Neural cell (in vitro differentiated cells): ENCODE measurements at regions not wholly inside any gene's neighbourhood (a gene's known extent, or its start where the extent isn't known, plus 50 kb on each side); places are given as distances from the start of the nearest gene placed in this dataset.

Experiments
- H2AFZ ChIP-seq: fragments of 200-600, 300-800 bp; sonication (generic), shearing (Covaris generic); 2 replicates; pipeline ENCODE4 v1.6.0; 2014; ENCODE audit warnings: low read depth, mild to moderate bottlenecking, antibody characterized with exemption, low read length, moderate library complexity
- H3F3A ChIP-seq: fragments of 200-600 bp; shearing (Covaris generic); 2 replicates; pipeline ENCODE4 v1.6.1; 2016; ENCODE audit warnings: mild to moderate bottlenecking, moderate library complexity, mixed read lengths, antibody characterized with exemption, low read length; ENCODE audit not compliant: insufficient read depth, poor library complexity, severe bottlenecking
- H3K27ac ChIP-seq: fragments of 200-600, 300-800 bp; sonication (generic), shearing (Covaris generic); 2 replicates; pipeline ENCODE4 v1.5.1; 2014; ENCODE audit warnings: mild to moderate bottlenecking, low read length, moderate library complexity
- H3K27me3 ChIP-seq: fragments of 300-800, 200-600 bp; sonication (generic), shearing (Covaris generic); 2 replicates; pipeline ENCODE4 v1.6.0; 2014; ENCODE audit warnings: mild to moderate bottlenecking, low read depth, low read length, moderate library complexity; ENCODE audit not compliant: insufficient read depth
- H3K36me3 ChIP-seq: fragments of 300-800, 200-600 bp; sonication (generic), shearing (Covaris generic); 2 replicates; pipeline ENCODE4 v1.5.1; 2014; ENCODE audit warnings: mild to moderate bottlenecking, antibody characterized with exemption, low read length, moderate library complexity; ENCODE audit not compliant: insufficient read depth
- H3K4me2 ChIP-seq: fragments of 300-800, 200-600 bp; sonication (generic), shearing (Covaris generic); 2 replicates; pipeline ENCODE4 v1.6.0; 2014; ENCODE audit warnings: mild to moderate bottlenecking, low read length
- H3K4me3 ChIP-seq: fragments of 300-800, 200-600 bp; sonication (generic), shearing (Covaris generic); 2 replicates; pipeline ENCODE4 v1.5.1; 2014; ENCODE audit warnings: mild to moderate bottlenecking, low read length, moderate library complexity
- H3K79me2 ChIP-seq: fragments of 200-600 bp; shearing (Covaris generic); replicated peaks from 2 replicates; pipeline ENCODE4 v1.6.0; 2014; ENCODE audit warnings: mild to moderate bottlenecking, low read length, moderate library complexity; ENCODE audit not compliant: insufficient read depth
- H3K9ac ChIP-seq: fragments of 300-800, 200-600 bp; sonication (generic), shearing (Covaris generic); 2 replicates; pipeline ENCODE4 v1.6.1; 2016; ENCODE audit warnings: mild to moderate bottlenecking, low read length, mixed read lengths
- H3K9me2 ChIP-seq: fragments of 200-600 bp; shearing (Covaris generic); 2 replicates; pipeline ENCODE4 v1.6.1; 2016; ENCODE audit warnings: mild to moderate bottlenecking, low read length, mixed read lengths; ENCODE audit not compliant: insufficient read depth
- H3K9me3 ChIP-seq: fragments of 200-600, 300-800 bp; sonication (generic), shearing (Covaris generic); 2 replicates; pipeline ENCODE4 v1.6.1; 2016; ENCODE audit warnings: mild to moderate bottlenecking, mixed run types, low read length, moderate library complexity, mixed read lengths
- H4K20me1 ChIP-seq: fragments of 200-600 bp; shearing (Covaris generic); 2 replicates; pipeline ENCODE4 v1.6.1; 2016; ENCODE audit warnings: mild to moderate bottlenecking, mixed run types; ENCODE audit not compliant: insufficient read depth
- EP300 ChIP-seq: fragments of 450-650 bp; conservative IDR thresholded peaks from 2 replicates; pipeline ENCODE4 v1.6.1; 2014; ENCODE audit warnings: antibody characterized with exemption, mild to moderate bottlenecking, moderate library complexity; ENCODE audit not compliant: poor library complexity, severe bottlenecking
- EZH2 ChIP-seq: fragments of 200-600, 300-800 bp; shearing (Covaris generic), sonication (generic); IDR thresholded peaks from 2 replicates; pipeline ENCODE4 v1.6.1; 2014; ENCODE audit warnings: antibody characterized with exemption, low read length, borderline replicate concordance, mild to moderate bottlenecking; ENCODE audit not compliant: insufficient read depth, poor library complexity, severe bottlenecking
- MXI1 ChIP-seq: fragments of 450-650 bp; conservative IDR thresholded peaks from 2 replicates; pipeline ENCODE4 v1.6.1; 2014; ENCODE audit warnings: antibody characterized with exemption, mild to moderate bottlenecking; ENCODE audit not compliant: poor library complexity, severe bottlenecking
- POLR2AphosphoS5 ChIP-seq: IDR thresholded peaks from 2 replicates; pipeline ENCODE4 v1.6.1; 2012
- RAD21 ChIP-seq: fragments of 450-650 bp; conservative IDR thresholded peaks from 2 replicates; pipeline ENCODE4 v1.6.1; 2014; ENCODE audit warnings: antibody characterized with exemption, mild to moderate bottlenecking, moderate library complexity
- SMC3 ChIP-seq: fragments of 450-650 bp; conservative IDR thresholded peaks from 2 replicates; pipeline ENCODE4 v1.6.1; 2014; ENCODE audit warnings: antibody characterized with exemption, mild to moderate bottlenecking, moderate library complexity; ENCODE audit not compliant: poor library complexity
- TAF1 ChIP-seq: IDR thresholded peaks from 2 replicates; pipeline ENCODE4 v1.6.1; 2012; ENCODE audit warnings: low read depth
- TF ChIP-seq, protein P1 (sequence below): fragments of 450-650 bp; IDR thresholded peaks from 2 replicates; pipeline ENCODE4 v1.5.1; 2014; ENCODE audit warnings: antibody characterized with exemption, mild to moderate bottlenecking, moderate library complexity; ENCODE audit not compliant: poor library complexity, severe bottlenecking
- TF ChIP-seq, protein P2 (sequence below): IDR thresholded peaks from 2 replicates; pipeline ENCODE4 v1.6.1; 2012; ENCODE audit warnings: borderline replicate concordance

DNA sequence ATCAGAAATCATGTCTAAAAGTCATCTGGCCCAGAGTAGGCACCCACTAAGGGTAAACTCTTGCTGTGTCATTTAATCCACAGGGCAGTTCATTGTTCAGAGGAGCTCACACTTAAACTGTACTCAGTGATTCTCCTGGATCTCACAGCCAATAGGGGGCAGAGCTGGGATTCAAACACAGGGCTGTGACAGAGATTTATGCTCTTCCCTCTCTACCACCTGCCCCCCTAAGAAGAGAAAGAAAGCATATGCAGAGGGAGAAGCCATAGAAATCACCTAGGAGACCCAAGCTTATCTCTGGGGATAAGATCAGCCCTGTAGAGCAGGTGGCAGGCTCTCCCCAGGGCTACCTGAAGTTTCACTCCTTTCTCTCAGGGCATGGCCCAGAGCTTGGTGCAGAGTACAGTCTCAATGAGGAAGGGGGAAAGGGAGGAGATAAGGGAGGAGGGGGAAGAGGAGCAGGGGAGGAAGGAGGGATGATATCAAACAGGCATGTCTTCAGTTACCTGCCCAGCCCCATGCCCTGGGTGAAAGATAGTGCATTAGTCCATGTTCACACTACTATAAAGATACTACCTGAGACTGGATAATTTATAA, 51.8 kb upstream of the ADPGK start:
- no peaks in the 10 kb centered on the region for H3K9me2 ChIP-seq
- H3K4me3 ChIP-seq = no peak overlapping the region
- no peaks in the 10 kb centered on the region for H3K36me3 ChIP-seq
- H3K9ac ChIP-seq = no peak overlapping the region
- no peak overlapping the region for H3K27ac ChIP-seq
- no peaks in the 10 kb centered on the region for H3K9me3 ChIP-seq
- H3K4me2 ChIP-seq = no peak overlapping the region
- H3K27me3 ChIP-seq = no peaks in the 10 kb centered on the region
- H4K20me1 ChIP-seq = no peaks in the 10 kb centered on the region
- H2AFZ ChIP-seq = no peak overlapping the region
- no peaks in the 10 kb centered on the region for H3K79me2 ChIP-seq
- no peaks in the 10 kb centered on the region for H3F3A ChIP-seq
- TF ChIP-seq EZH2 = no peak
- TF ChIP-seq MXI1 = no peak
- no peak for TF ChIP-seq TAF1
- TF ChIP-seq SMC3 = peak; percentile 42
- peak; percentile 44 for TF ChIP-seq RAD21
- TF ChIP-seq, protein P1, sequence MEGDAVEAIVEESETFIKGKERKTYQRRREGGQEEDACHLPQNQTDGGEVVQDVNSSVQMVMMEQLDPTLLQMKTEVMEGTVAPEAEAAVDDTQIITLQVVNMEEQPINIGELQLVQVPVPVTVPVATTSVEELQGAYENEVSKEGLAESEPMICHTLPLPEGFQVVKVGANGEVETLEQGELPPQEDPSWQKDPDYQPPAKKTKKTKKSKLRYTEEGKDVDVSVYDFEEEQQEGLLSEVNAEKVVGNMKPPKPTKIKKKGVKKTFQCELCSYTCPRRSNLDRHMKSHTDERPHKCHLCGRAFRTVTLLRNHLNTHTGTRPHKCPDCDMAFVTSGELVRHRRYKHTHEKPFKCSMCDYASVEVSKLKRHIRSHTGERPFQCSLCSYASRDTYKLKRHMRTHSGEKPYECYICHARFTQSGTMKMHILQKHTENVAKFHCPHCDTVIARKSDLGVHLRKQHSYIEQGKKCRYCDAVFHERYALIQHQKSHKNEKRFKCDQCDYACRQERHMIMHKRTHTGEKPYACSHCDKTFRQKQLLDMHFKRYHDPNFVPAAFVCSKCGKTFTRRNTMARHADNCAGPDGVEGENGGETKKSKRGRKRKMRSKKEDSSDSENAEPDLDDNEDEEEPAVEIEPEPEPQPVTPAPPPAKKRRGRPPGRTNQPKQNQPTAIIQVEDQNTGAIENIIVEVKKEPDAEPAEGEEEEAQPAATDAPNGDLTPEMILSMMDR = peak; percentile 52
- no peak for TF ChIP-seq POLR2AphosphoS5
- TF ChIP-seq EP300 = no peak
- TF ChIP-seq, protein P2, sequence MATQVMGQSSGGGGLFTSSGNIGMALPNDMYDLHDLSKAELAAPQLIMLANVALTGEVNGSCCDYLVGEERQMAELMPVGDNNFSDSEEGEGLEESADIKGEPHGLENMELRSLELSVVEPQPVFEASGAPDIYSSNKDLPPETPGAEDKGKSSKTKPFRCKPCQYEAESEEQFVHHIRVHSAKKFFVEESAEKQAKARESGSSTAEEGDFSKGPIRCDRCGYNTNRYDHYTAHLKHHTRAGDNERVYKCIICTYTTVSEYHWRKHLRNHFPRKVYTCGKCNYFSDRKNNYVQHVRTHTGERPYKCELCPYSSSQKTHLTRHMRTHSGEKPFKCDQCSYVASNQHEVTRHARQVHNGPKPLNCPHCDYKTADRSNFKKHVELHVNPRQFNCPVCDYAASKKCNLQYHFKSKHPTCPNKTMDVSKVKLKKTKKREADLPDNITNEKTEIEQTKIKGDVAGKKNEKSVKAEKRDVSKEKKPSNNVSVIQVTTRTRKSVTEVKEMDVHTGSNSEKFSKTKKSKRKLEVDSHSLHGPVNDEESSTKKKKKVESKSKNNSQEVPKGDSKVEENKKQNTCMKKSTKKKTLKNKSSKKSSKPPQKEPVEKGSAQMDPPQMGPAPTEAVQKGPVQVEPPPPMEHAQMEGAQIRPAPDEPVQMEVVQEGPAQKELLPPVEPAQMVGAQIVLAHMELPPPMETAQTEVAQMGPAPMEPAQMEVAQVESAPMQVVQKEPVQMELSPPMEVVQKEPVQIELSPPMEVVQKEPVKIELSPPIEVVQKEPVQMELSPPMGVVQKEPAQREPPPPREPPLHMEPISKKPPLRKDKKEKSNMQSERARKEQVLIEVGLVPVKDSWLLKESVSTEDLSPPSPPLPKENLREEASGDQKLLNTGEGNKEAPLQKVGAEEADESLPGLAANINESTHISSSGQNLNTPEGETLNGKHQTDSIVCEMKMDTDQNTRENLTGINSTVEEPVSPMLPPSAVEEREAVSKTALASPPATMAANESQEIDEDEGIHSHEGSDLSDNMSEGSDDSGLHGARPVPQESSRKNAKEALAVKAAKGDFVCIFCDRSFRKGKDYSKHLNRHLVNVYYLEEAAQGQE = no peak

DNA sequence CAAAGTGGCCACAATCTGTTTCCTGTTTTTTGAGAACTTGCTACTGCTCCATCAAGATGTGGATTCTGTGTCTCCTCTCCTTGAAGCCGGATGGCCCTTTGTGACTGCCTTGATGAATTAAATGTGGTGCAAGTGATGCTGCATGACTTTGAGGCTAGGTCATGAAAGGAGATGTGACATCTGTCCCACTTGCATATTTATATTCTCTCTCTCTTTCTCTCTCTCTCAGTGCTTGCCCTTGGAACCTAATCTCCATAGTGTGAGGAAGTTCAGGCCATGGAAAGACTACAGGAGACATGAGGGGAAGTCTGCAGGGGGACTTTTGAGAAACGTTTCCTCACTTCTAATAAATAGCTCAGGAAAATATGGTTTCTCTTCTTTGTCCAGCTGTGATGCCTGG, 50.0 kb upstream of the ADPGK start:
- no peak overlapping the region for H3K9ac ChIP-seq
- no peak for TF ChIP-seq RAD21
- TF ChIP-seq, protein P2 = no peak
- no peak for TF ChIP-seq TAF1
- no peak for TF ChIP-seq POLR2AphosphoS5
- no peak for TF ChIP-seq SMC3
- TF ChIP-seq, protein P1 = no peak
- H3K27me3 ChIP-seq = no peaks in the 10 kb centered on the region
- no peaks in the 10 kb centered on the region for H3K79me2 ChIP-seq
- no peaks in the 10 kb centered on the region for H4K20me1 ChIP-seq
- H3K9me3 ChIP-seq = no peaks in the 10 kb centered on the region
- H3K27ac ChIP-seq = no peak overlapping the region
- no peak overlapping the region for H3K4me2 ChIP-seq
- no peaks in the 10 kb centered on the region for H3F3A ChIP-seq
- H3K9me2 ChIP-seq = no peaks in the 10 kb centered on the region
- H3K36me3 ChIP-seq = no peaks in the 10 kb centered on the region
- H2AFZ ChIP-seq = no peak overlapping the region
- no peak overlapping the region for H3K4me3 ChIP-seq
